Fibroblast of lung (primary cell): ENCODE measurements at regions not wholly inside any gene's neighbourhood (a gene's known extent, or its start where the extent isn't known, plus 50 kb on each side); places are given as distances from the start of the nearest gene placed in this dataset.

Experiments used
- EZH2 ChIP-seq: IDR thresholded peaks from 2 replicates; pipeline ENCODE4 v1.5.1; 2012; ENCODE audit warnings: low read length, control low read depth, mild to moderate bottlenecking; ENCODE audit errors: missing control alignments
- TF ChIP-seq, protein P1 (sequence below), 2 donors: IDR thresholded peaks in 1 of 2; conservative IDR thresholded peaks in 1 of 2; 1 replicate in 1 of 2; 2 replicates in 1 of 2; pipeline ENCODE4 v1.5.1; 2011 to 2012; ENCODE audit warnings: low read length in 2 of 2, control low read depth in 1 of 2, inconsistent platforms in 1 of 2, low read depth in 1 of 2, mild to moderate bottlenecking in 1 of 2

GRCh38 chr7:155203059-155203881, 94.4 kb upstream of the INSIG1 start:
- TF ChIP-seq, protein P1, sequence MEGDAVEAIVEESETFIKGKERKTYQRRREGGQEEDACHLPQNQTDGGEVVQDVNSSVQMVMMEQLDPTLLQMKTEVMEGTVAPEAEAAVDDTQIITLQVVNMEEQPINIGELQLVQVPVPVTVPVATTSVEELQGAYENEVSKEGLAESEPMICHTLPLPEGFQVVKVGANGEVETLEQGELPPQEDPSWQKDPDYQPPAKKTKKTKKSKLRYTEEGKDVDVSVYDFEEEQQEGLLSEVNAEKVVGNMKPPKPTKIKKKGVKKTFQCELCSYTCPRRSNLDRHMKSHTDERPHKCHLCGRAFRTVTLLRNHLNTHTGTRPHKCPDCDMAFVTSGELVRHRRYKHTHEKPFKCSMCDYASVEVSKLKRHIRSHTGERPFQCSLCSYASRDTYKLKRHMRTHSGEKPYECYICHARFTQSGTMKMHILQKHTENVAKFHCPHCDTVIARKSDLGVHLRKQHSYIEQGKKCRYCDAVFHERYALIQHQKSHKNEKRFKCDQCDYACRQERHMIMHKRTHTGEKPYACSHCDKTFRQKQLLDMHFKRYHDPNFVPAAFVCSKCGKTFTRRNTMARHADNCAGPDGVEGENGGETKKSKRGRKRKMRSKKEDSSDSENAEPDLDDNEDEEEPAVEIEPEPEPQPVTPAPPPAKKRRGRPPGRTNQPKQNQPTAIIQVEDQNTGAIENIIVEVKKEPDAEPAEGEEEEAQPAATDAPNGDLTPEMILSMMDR (conservative IDR thresholded peaks at IDR 0.05 in 1 of 2, IDR thresholded peaks at IDR 0.05 in 1 of 2; ENCODE audit: low read depth in 1 of 2, low read length in 2 of 2), result no peak
- no peak for TF ChIP-seq EZH2
